Sigmoid colon (tissue), 6 donors: ENCODE measurements at regions not wholly inside any gene's neighbourhood (a gene's known extent, or its start where the extent isn't known, plus 50 kb on each side); places are given as distances from the start of the nearest gene placed in this dataset.
"Not testable (repeated sequence)": the region's sequence is repeated elsewhere in the genome, so short reads cannot be mapped to it uniquely, and the experiment has no call there.

Experiments
- DNase-seq: peaks from one replicate; pipeline ENCODE4 v3.0.0-alpha.2; 2019
- H3K27ac ChIP-seq, 4 donors: fragments of 200-600 bp; sonication (generic); one replicate each; pipeline ENCODE4 v1.5.1; 2016 to 2019; ENCODE audit warnings: mild to moderate bottlenecking in 1 of 4
- H3K27me3 ChIP-seq, 3 donors: fragments of 200-600 bp; sonication (generic); one replicate each; pipeline ENCODE4 v1.5.1; 2019; ENCODE audit warnings: mild to moderate bottlenecking in 1 of 3
- H3K36me3 ChIP-seq, 4 donors: fragments of 200-600 bp; sonication (generic); one replicate each; pipeline ENCODE4 v1.5.1; 2016 to 2019
- H3K4me1 ChIP-seq, 4 donors: fragments of 200-600 bp; sonication (generic); one replicate each; pipeline ENCODE4 v1.5.1; 2017 to 2019
- H3K4me3 ChIP-seq, 4 donors: fragments of 200-600 bp; sonication (generic); one replicate each; pipeline ENCODE4 v1.5.1; 2017 to 2019; ENCODE audit warnings: mild to moderate bottlenecking in 2 of 4, moderate library complexity in 1 of 4
- H3K9me3 ChIP-seq, 4 donors: fragments of 200-600 bp in 3 of 4; sonication (generic) in 3 of 4; one replicate each; pipeline versions ENCODE4 v1.5.1 to v1.6.1; 2013 to 2019
- EP300 ChIP-seq, 4 donors: sonication (generic); formaldehyde crosslinking; IDR thresholded peaks; one replicate each; pipeline ENCODE4 v1.6.1; 2017; ENCODE audit warnings: antibody characterized with exemption in 4 of 4
- POLR2A ChIP-seq, 2 donors: fragments of 450-650 bp; IDR thresholded peaks; one replicate each; pipeline ENCODE4 v1.6.1; 2016; ENCODE audit warnings: antibody characterized with exemption in 2 of 2, mild to moderate bottlenecking in 2 of 2, moderate library complexity in 2 of 2
- POLR2AphosphoS5 ChIP-seq, 4 donors: sonication (generic); formaldehyde crosslinking; IDR thresholded peaks; one replicate each; pipeline ENCODE4 v1.6.1; 2017; ENCODE audit warnings: antibody characterized with exemption in 4 of 4
- WGBS, 2 donors: extraction: QIAGEN DNeasy Blood & Tissue Kit; methylation state at CpG; one replicate each; pipeline ENCODE4 v1.1.7; 2013; 5-methylcytosine and 5-hydroxymethylcytosine counted together
- intact Hi-C: fragments of 100-400 bp; cut with DNase I; formaldehyde crosslinking; loops from one replicate; pipeline ENCODE4 v1.15.1; 2023
- TF ChIP-seq, protein P1 (sequence below), 4 experiments: fragments of 450-650 bp in 3 of 4; fragments of 200-600 bp in 1 of 4; IDR thresholded peaks; one replicate each; pipeline ENCODE4 v1.5.1; 2016 to 2019; ENCODE audit warnings: antibody characterized with exemption in 4 of 4, mild to moderate bottlenecking in 3 of 4, moderate library complexity in 2 of 4
- donor health status: healthy with polysubstance abuse.
- donor health status: healthy.

DNA sequence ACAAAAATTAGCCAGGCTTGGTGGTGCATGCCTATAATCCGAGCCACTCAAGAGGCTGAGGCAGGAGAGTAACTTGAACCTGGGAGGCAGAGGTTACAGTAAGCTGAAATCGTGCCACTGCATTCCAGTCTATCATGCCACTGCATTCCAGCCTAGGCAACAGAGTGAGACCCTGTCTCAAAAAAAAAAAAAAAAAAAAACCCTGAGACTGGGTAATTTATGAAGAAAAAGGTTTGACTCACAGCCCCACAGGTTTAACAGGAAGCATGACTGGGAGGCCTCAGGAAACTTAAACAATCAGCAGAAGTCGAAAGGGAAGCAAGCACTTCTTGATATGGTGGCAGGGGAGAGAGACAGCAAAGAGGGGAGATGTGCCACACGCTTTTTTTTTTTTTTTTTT lies 123.2 kb downstream of the GXYLT1 start:
- Histone ChIP-seq H3K36me3 (no peaks in the 10 kb centered on the region), H3K27me3 (no peaks in the 10 kb centered on the region), H3K27ac (no peak overlapping the region), H3K4me3 (no peak overlapping the region), H3K4me1 (peaks cover 0 to 6% (median 4%) of the 10 kb centered on the region in 4 donors), H3K9me3 (no peaks in the 10 kb centered on the region)
- TF ChIP-seq POLR2AphosphoS5 (IDR thresholded peaks at IDR 0.05), result no peak
- TF ChIP-seq, protein P1, sequence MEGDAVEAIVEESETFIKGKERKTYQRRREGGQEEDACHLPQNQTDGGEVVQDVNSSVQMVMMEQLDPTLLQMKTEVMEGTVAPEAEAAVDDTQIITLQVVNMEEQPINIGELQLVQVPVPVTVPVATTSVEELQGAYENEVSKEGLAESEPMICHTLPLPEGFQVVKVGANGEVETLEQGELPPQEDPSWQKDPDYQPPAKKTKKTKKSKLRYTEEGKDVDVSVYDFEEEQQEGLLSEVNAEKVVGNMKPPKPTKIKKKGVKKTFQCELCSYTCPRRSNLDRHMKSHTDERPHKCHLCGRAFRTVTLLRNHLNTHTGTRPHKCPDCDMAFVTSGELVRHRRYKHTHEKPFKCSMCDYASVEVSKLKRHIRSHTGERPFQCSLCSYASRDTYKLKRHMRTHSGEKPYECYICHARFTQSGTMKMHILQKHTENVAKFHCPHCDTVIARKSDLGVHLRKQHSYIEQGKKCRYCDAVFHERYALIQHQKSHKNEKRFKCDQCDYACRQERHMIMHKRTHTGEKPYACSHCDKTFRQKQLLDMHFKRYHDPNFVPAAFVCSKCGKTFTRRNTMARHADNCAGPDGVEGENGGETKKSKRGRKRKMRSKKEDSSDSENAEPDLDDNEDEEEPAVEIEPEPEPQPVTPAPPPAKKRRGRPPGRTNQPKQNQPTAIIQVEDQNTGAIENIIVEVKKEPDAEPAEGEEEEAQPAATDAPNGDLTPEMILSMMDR (IDR thresholded peaks at IDR 0.05), result no peak
- TF ChIP-seq EP300 (IDR thresholded peaks at IDR 0.05), result no peak
- no peak for TF ChIP-seq POLR2A (IDR thresholded peaks at IDR 0.05)
- intact Hi-C loops, result loop anchor here (5.0 to 10.0 kb wide), 3 partner anchors 337 to 834 kb away; partner anchors contain the start of gene PDZRN4
- WGBS, 2 donors, result 57 to 80% methylated on average over 4 of the region's 4 CpGs
- no peak for DNase-seq

DNA sequence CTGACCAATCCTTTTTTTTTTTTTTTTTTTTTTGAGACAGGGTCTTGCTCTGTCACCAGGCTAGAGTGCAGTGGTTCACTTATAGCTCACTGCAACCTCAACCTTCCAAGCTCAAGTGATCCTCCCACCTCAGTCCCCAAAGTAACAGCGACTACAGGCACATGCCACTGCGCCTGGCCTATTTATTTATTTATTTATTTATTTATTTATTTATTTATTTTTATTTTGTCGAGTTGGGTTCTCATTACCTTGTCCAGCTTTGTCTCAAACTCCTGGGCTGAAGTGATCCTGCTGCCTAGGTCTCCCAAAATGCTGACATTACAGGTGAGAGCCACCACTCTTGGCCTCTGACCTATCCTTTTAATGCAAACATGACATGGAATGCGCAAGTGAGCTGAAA lies 124.4 kb downstream of the GXYLT1 start:
- TF ChIP-seq, protein P1 (IDR thresholded peaks at IDR 0.05), result no peak
- no peak for TF ChIP-seq EP300 (IDR thresholded peaks at IDR 0.05)
- TF ChIP-seq POLR2AphosphoS5 (IDR thresholded peaks at IDR 0.05), result no peak
- TF ChIP-seq POLR2A (IDR thresholded peaks at IDR 0.05), result no peak
- Histone ChIP-seq H3K9me3 (no peaks in the 10 kb centered on the region), H3K36me3 (no peaks in the 10 kb centered on the region), H3K27me3 (no peaks in the 10 kb centered on the region), H3K27ac (no peak overlapping the region), H3K4me3 (no peak overlapping the region), H3K4me1 (peaks cover 0 to 6% (median 4%) of the 10 kb centered on the region in 4 donors)
- WGBS, 2 donors, result 90 to 92% methylated on average over 4 of the region's 4 CpGs
- no peak for DNase-seq
- intact Hi-C loops, result loop anchor here (5.0 to 10.0 kb wide), 3 partner anchors 335 to 833 kb away; partner anchors contain the start of gene PDZRN4

DNA sequence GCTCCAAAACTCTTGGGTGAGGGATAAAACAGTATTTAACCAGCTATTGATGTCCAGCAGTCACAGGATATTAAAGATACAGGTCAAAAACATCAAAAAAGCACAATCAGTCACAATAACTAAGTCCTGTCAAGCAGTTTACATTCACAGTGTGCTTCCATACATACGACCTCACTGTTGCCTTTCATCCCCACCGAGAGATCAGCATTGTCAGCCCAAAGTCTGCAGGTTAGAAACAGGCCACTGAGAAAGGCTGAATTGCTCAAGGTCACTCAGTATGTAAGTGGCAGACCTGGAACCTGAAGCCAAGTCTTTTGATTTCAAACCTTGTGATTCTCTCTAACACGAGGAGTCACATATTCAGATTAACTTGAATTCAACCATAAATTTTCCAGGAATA lies 124.9 kb downstream of the GXYLT1 start:
- Histone ChIP-seq H3K36me3 (no peaks in the 10 kb centered on the region), H3K27ac (no peak overlapping the region), H3K27me3 (no peaks in the 10 kb centered on the region), H3K9me3 (no peaks in the 10 kb centered on the region), H3K4me1 (peaks cover 0 to 6% (median 4%) of the 10 kb centered on the region in 4 donors), H3K4me3 (no peak overlapping the region)
- no peak for DNase-seq
- no peak for TF ChIP-seq EP300 (IDR thresholded peaks at IDR 0.05)
- no peak for TF ChIP-seq POLR2AphosphoS5 (IDR thresholded peaks at IDR 0.05)
- TF ChIP-seq POLR2A (IDR thresholded peaks at IDR 0.05), result no peak
- TF ChIP-seq, protein P1 (IDR thresholded peaks at IDR 0.05), result no peak
- intact Hi-C loops, result loop anchor here (5.0 to 10.0 kb wide), 3 partner anchors 335 to 832 kb away; partner anchors contain the start of gene PDZRN4
- 57 to 77% methylated on average over 3 of the region's 3 CpGs for WGBS, 2 donors

DNA sequence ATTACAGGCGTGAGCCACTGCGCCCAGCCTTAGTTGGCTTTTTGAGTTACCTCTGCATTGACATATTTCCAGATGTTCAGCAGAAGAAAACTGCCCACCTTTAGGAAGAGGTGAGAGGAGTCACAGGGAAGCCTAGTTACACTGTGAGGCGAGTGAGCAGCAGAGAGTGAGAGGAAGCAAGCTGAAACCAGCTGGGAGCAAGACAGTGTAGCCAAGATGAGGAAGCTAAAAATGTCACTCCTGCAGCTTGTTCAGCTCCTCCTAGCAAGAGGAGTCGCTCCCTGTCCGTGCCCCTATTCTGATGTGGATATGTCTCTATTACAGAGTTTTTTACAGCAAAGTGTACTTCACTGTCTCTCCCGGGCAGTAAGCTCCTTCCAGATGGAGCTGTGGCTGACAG lies 127.6 kb downstream of the GXYLT1 start:
- no peaks in the 10 kb centered on the region for H3K9me3 ChIP-seq
- intact Hi-C loops, result no loop called here
- no peak for DNase-seq
- WGBS, 2 donors, result 61 to 73% methylated on average over 6 of the region's 6 CpGs
- H3K27me3 ChIP-seq, result no peaks in the 10 kb centered on the region
- no peaks in the 10 kb centered on the region for H3K36me3 ChIP-seq
- H3K27ac ChIP-seq, result no peak overlapping the region
- no peaks in the 10 kb centered on the region for H3K4me1 ChIP-seq
- H3K4me3 ChIP-seq, result no peak overlapping the region
- TF ChIP-seq, protein P1 (IDR thresholded peaks at IDR 0.05), result no peak
- TF ChIP-seq POLR2AphosphoS5 (IDR thresholded peaks at IDR 0.05), result no peak
- no peak for TF ChIP-seq POLR2A (IDR thresholded peaks at IDR 0.05)
- no peak for TF ChIP-seq EP300 (IDR thresholded peaks at IDR 0.05)

DNA sequence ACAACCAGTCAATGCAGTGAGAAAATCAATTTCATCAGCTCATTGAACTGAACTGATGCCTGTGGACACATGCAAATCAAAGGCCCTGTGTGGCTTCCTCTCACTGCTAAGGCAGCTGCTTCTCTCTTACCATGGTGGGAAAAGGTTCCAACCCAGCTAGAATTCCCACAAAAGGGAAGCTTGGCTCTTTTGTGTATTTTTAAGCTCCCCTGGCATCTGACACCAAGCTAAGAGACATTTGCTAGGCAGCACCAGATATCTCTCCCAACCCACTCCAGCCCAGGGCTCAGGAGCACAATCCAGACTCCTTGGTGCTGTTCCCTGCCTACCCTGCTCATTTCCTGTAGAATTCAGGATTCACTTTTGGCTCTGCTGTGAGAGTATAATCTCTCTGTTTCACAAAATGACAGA lies 129.6 kb downstream of the GXYLT1 start:
- intact Hi-C loops, result no loop called here
- Histone ChIP-seq H3K4me3 (no peak overlapping the region), H3K9me3 (no peaks in the 10 kb centered on the region), H3K27ac (no peak overlapping the region), H3K36me3 (no peaks in the 10 kb centered on the region), H3K4me1 (no peaks in the 10 kb centered on the region), H3K27me3 (no peaks in the 10 kb centered on the region)
- no peak for TF ChIP-seq POLR2AphosphoS5 (IDR thresholded peaks at IDR 0.05)
- no peak for TF ChIP-seq EP300 (IDR thresholded peaks at IDR 0.05)
- TF ChIP-seq POLR2A (IDR thresholded peaks at IDR 0.05), result no peak
- TF ChIP-seq, protein P1 (IDR thresholded peaks at IDR 0.05), result no peak
- DNase-seq, result no peak

DNA sequence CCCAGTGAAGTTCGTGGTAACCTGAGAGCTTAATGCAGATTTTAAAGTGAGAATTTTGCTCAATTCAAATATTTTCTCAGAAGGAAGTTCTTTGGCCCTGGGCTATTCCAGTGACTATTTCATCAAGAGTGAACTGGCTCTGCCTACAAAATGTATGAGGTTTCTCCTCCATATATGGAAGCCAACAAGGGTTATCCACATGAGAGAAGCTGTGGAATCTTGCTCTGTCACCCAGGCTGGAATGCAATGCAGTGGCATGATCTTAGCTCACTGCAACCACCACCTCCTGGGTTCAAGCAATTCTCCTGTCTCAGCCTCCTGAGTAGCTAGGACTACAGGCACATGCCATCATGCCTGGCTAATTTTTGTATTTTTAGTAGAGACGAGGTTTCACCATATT lies 132.2 kb downstream of the GXYLT1 start:
- H3K9me3 ChIP-seq, DNase-seq, H3K4me3 ChIP-seq, H3K4me1 ChIP-seq, intact Hi-C loops, H3K36me3 ChIP-seq, H3K27me3 ChIP-seq, H3K27ac ChIP-seq: not testable (repeated sequence)
- WGBS, 2 donors, result 84 to 87% methylated on average over 2 of the region's 2 CpGs
